Neural progenitor cell (in vitro differentiated cells): ENCODE measurements at regions not wholly inside any gene's neighbourhood (a gene's known extent, or its start where the extent isn't known, plus 50 kb on each side); places are given as distances from the start of the nearest gene placed in this dataset.

ENCODE experiments used
- DNase-seq: peaks from one replicate; pipeline ENCODE4 v3.0.0-alpha.2; 2016; ENCODE audit warnings: low spot score
- H2AFZ ChIP-seq: fragments of 200-600 bp; sonication (generic); replicated peaks from 2 replicates; pipeline ENCODE4 v1.6.1; 2016; ENCODE audit warnings: antibody characterized with exemption
- H3F3A ChIP-seq: fragments of 200-600 bp; sonication (generic); 2 replicates; pipeline ENCODE4 v1.6.1; 2016; ENCODE audit warnings: antibody characterized with exemption, low read depth
- H3K27ac ChIP-seq: fragments of 200-600 bp; sonication (generic); 2 replicates; pipeline ENCODE4 v1.5.1; 2016; ENCODE audit warnings: mild to moderate bottlenecking
- H3K27me3 ChIP-seq: fragments of 200-600 bp; sonication (generic); 2 replicates; pipeline ENCODE4 v1.6.1; 2016; ENCODE audit warnings: mild to moderate bottlenecking, moderate library complexity
- H3K36me3 ChIP-seq: fragments of 200-600 bp; sonication (generic); 2 replicates; pipeline ENCODE4 v1.5.1; 2016
- H3K4me1 ChIP-seq: fragments of 200-600 bp; sonication (generic); 2 replicates; pipeline ENCODE4 v1.6.1; 2016; ENCODE audit warnings: mixed run types
- H3K4me2 ChIP-seq: fragments of 200-600 bp; sonication (generic); 2 replicates; pipeline ENCODE4 v1.6.1; 2016
- H3K4me3 ChIP-seq: fragments of 200-600 bp; sonication (generic); 2 replicates; pipeline ENCODE4 v1.5.1; 2016
- H3K79me2 ChIP-seq: fragments of 200-600 bp; sonication (generic); 2 replicates; pipeline ENCODE4 v1.6.1; 2016; ENCODE audit warnings: low read depth
- H3K9ac ChIP-seq: fragments of 200-600 bp; sonication (generic); 2 replicates; pipeline ENCODE4 v1.6.1; 2016
- H3K9me3 ChIP-seq: fragments of 200-600 bp; sonication (generic); 2 replicates; pipeline ENCODE4 v1.5.1; 2016; ENCODE audit warnings: low read depth
- H4K20me1 ChIP-seq: fragments of 200-600 bp; sonication (generic); 2 replicates; pipeline ENCODE4 v1.6.1; 2016; ENCODE audit warnings: low read depth
- H3K27ac Mint-ChIP-seq: 3 replicates; pipeline ENCODE4 v1.8.0; 2021; ENCODE audit warnings: mixed read lengths
- H3K27me3 Mint-ChIP-seq: 2 replicates; pipeline ENCODE4 v1.8.0; 2022; ENCODE audit warnings: low read depth, mild to moderate bottlenecking, inconsistent platforms, moderate library complexity, mixed read lengths; ENCODE audit not compliant: insufficient read depth
- H3K36me3 Mint-ChIP-seq: 3 replicates; pipeline ENCODE4 v1.8.0; 2021; ENCODE audit warnings: mixed read lengths
- H3K4me1 Mint-ChIP-seq: 3 replicates; pipeline ENCODE4 v1.8.0; 2021; ENCODE audit warnings: mixed read lengths
- H3K4me3 Mint-ChIP-seq: 3 replicates; pipeline ENCODE4 v1.8.0; 2021; ENCODE audit warnings: mild to moderate bottlenecking, moderate library complexity, mixed read lengths
- H3K9me3 Mint-ChIP-seq: 3 replicates; pipeline ENCODE4 v1.8.0; 2020; ENCODE audit warnings: mixed read lengths
- EZH2 ChIP-seq: fragments of 200-600 bp; sonication (generic); IDR thresholded peaks from 2 replicates; pipeline ENCODE4 v1.6.1; 2017; ENCODE audit warnings: antibody characterized with exemption, mild to moderate bottlenecking, moderate library complexity
- EZH2phosphoT487 ChIP-seq: fragments of 200-600 bp; sonication (generic); IDR thresholded peaks from 2 replicates; pipeline ENCODE4 v1.6.1; 2017; ENCODE audit warnings: antibody characterized with exemption
- TF ChIP-seq, protein P1 (sequence below): fragments of 200-600 bp; sonication (generic); IDR thresholded peaks from 2 replicates; pipeline ENCODE4 v1.5.1; 2017; ENCODE audit warnings: antibody characterized with exemption, mild to moderate bottlenecking

GRCh38 chr17:72578817-72579470, 458.1 kb downstream of the SOX9 start:
- H3K4me3 ChIP-seq, result no peak overlapping the region
- no peaks in the 10 kb centered on the region for H3K9me3 ChIP-seq
- Mint-ChIP-seq H3K9me3 (peaks cover 5% of the 10 kb centered on the region), H3K36me3 (peaks cover 3% of the 10 kb centered on the region), H3K4me3 (no peak overlapping the region), H3K27me3 (peaks cover 3% of the 10 kb centered on the region), H3K27ac (no peak overlapping the region), H3K4me1 (peaks cover 39% of the 10 kb centered on the region)
- DNase-seq, result no peak
- H3K27me3 ChIP-seq, result no peaks in the 10 kb centered on the region
- peaks cover 31% of the 10 kb centered on the region for H3K4me1 ChIP-seq
- H4K20me1 ChIP-seq, result no peaks in the 10 kb centered on the region
- H2AFZ ChIP-seq, result no peak overlapping the region
- TF ChIP-seq, protein P1, sequence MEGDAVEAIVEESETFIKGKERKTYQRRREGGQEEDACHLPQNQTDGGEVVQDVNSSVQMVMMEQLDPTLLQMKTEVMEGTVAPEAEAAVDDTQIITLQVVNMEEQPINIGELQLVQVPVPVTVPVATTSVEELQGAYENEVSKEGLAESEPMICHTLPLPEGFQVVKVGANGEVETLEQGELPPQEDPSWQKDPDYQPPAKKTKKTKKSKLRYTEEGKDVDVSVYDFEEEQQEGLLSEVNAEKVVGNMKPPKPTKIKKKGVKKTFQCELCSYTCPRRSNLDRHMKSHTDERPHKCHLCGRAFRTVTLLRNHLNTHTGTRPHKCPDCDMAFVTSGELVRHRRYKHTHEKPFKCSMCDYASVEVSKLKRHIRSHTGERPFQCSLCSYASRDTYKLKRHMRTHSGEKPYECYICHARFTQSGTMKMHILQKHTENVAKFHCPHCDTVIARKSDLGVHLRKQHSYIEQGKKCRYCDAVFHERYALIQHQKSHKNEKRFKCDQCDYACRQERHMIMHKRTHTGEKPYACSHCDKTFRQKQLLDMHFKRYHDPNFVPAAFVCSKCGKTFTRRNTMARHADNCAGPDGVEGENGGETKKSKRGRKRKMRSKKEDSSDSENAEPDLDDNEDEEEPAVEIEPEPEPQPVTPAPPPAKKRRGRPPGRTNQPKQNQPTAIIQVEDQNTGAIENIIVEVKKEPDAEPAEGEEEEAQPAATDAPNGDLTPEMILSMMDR, result no peak
- TF ChIP-seq EZH2 (no peak), EZH2phosphoT487 (no peak)
- no peak overlapping the region for H3K4me2 ChIP-seq
- H3K9ac ChIP-seq, result no peak overlapping the region
- H3K36me3 ChIP-seq, result no peaks in the 10 kb centered on the region
- H3K79me2 ChIP-seq, result no peaks in the 10 kb centered on the region
- H3K27ac ChIP-seq, result no peak overlapping the region
- H3F3A ChIP-seq, result peaks cover 20% of the 10 kb centered on the region

DNA sequence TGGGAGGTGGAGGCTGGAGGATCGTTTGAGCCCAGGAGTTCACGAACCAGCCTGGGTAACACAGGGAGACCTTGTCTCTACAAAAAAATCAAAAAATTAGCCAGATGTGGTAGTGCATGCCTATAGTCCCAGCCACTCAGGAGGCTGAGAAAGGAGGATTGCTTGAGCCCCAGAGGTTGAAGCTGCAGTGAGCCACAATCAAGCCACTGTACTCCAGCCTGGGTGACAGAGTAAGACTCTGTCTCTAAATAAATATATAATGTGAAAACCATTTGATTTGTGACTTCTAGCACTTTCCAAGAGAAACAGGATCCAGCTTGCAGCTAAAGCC, 459.1 kb downstream of the SOX9 start:
- H3K4me1 ChIP-seq, result peaks cover 25% of the 10 kb centered on the region
- H3K4me3 ChIP-seq, result no peak overlapping the region
- no peak overlapping the region for H3K27ac ChIP-seq
- Mint-ChIP-seq H3K9me3 (peaks cover 8% of the 10 kb centered on the region), H3K4me3 (no peak overlapping the region), H3K4me1 (peaks cover 32% of the 10 kb centered on the region), H3K27ac (no peak overlapping the region), H3K27me3 (peaks cover 3% of the 10 kb centered on the region), H3K36me3 (peaks cover 3% of the 10 kb centered on the region)
- TF ChIP-seq, protein P1, result no peak
- TF ChIP-seq EZH2 (no peak), EZH2phosphoT487 (no peak)
- H3K9ac ChIP-seq, result no peak overlapping the region
- H3K79me2 ChIP-seq, result no peaks in the 10 kb centered on the region
- H2AFZ ChIP-seq, result no peak overlapping the region
- no peak for DNase-seq
- no peaks in the 10 kb centered on the region for H3K9me3 ChIP-seq
- H3K36me3 ChIP-seq, result no peaks in the 10 kb centered on the region
- H3K27me3 ChIP-seq, result no peaks in the 10 kb centered on the region
- no peak overlapping the region for H3K4me2 ChIP-seq
- no peaks in the 10 kb centered on the region for H4K20me1 ChIP-seq
- H3F3A ChIP-seq, result peaks cover 18% of the 10 kb centered on the region

DNA sequence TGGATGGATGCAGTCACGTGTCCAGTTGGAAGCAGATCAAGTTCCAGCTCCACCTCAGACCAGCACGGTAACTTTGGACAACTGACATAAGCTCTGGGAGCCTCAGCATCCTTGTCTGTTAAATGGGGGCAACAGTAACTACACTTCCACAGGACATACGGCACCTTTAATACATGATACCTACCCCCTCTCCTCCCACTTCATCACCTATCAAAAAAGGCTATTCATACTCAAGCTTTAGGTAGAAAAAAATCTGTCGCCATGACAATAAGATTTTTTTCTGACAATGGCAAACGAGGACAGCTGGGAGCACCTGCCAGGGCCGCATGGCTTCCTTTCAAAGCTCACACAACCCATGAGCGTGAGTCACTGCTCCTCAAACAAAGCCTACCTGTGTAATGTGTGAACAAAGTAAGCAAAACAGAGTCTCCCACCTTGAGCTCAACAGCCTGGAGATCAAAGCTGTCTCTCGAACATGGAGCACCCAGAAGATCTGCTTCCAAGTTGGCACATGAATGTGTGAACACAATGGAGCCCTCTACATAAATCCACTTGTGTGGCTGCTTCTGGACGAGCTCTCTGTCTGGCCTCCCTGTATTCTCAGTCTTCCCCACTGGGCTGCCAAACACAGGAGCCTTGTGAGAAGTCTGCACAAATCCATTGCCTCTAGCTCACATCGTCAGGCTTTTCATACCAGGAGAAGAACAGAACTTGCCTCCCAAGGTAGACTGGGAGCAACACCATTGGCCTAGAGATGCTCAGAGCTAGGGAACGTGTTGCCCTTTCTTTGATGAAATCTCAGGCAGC, 459.7 kb downstream of the SOX9 start:
- no peak overlapping the region for H3K9ac ChIP-seq
- TF ChIP-seq EZH2, result no peak
- no peak for TF ChIP-seq EZH2phosphoT487
- TF ChIP-seq, protein P1, result no peak
- Mint-ChIP-seq H3K27me3 (peaks cover 2% of the 10 kb centered on the region), H3K9me3 (peaks cover 8% of the 10 kb centered on the region), H3K27ac (no peak overlapping the region), H3K4me1 (peaks cover 26% of the 10 kb centered on the region), H3K4me3 (no peak overlapping the region), H3K36me3 (peaks cover 3% of the 10 kb centered on the region)
- no peak for DNase-seq
- H3K4me2 ChIP-seq, result no peak overlapping the region
- peaks cover 17% of the 10 kb centered on the region for H3F3A ChIP-seq
- H3K4me1 ChIP-seq, result peaks cover 19% of the 10 kb centered on the region
- H3K27me3 ChIP-seq, result no peaks in the 10 kb centered on the region
- no peak overlapping the region for H3K4me3 ChIP-seq
- no peak overlapping the region for H3K27ac ChIP-seq
- no peaks in the 10 kb centered on the region for H3K9me3 ChIP-seq
- H3K36me3 ChIP-seq, result no peaks in the 10 kb centered on the region
- H3K79me2 ChIP-seq, result no peaks in the 10 kb centered on the region
- no peaks in the 10 kb centered on the region for H4K20me1 ChIP-seq
- H2AFZ ChIP-seq, result no peak overlapping the region
